SK-N-SH treated with all-trans-retinoic acid at 6 μM for 48 hours (cell line): ENCODE measurements at regions not wholly inside any gene's neighbourhood (a gene's known extent, or its start where the extent isn't known, plus 50 kb on each side); places are given as distances from the start of the nearest gene placed in this dataset.

Experiments
- ATAC-seq: fragments of 200-7000 bp; cut with Tn5 transposase; 3 replicates; pipeline ENCODE4 v1.9.1; 2020; ENCODE audit warnings: mild to moderate bottlenecking, moderate library complexity
- ARNTL ChIP-seq: fragments of 450-650 bp; formaldehyde crosslinking; IDR thresholded peaks from 2 replicates; pipeline ENCODE4 v1.5.0; 2020; ENCODE audit warnings: low read depth, mild to moderate bottlenecking, moderate library complexity, borderline replicate concordance
- BACH2 ChIP-seq: fragments of 250-450 bp; sonication (Bioruptor Pico); IDR thresholded peaks from 2 replicates; pipeline ENCODE4 v1.9.0; 2021; ENCODE audit warnings: mild to moderate bottlenecking, borderline replicate concordance
- CREB5 ChIP-seq: fragments of 250-450 bp; sonication (Bioruptor Pico); IDR thresholded peaks from 2 replicates; pipeline ENCODE4 v1.5.1; 2020; ENCODE audit warnings: low read depth, mild to moderate bottlenecking, moderate library complexity
- CSDC2 ChIP-seq: fragments of 250-450 bp; sonication (Bioruptor Pico); IDR thresholded peaks from 2 replicates; pipeline ENCODE4 v1.5.0; 2020; ENCODE audit warnings: mild to moderate bottlenecking, moderate library complexity
- CSRNP3 ChIP-seq: fragments of 250-450 bp; sonication (Bioruptor Pico); IDR thresholded peaks from 2 replicates; pipeline ENCODE4 v1.5.1; 2021; ENCODE audit warnings: mild to moderate bottlenecking, moderate library complexity
- ESRRG ChIP-seq: fragments of 250-450 bp; sonication (Bioruptor Pico); IDR thresholded peaks from 2 replicates; pipeline ENCODE4 v1.6.1; 2021; ENCODE audit warnings: mild to moderate bottlenecking
- GLIS3 ChIP-seq: fragments of 250-450 bp; sonication (Bioruptor Pico); IDR thresholded peaks from 2 replicates; pipeline ENCODE4 v1.5.0; 2020; ENCODE audit warnings: mild to moderate bottlenecking, moderate library complexity
- ISL1 ChIP-seq: fragments of 250-450 bp; sonication (Bioruptor Pico); IDR thresholded peaks from 2 replicates; pipeline ENCODE4 v2.1.2; 2022; ENCODE audit warnings: mild to moderate bottlenecking, moderate library complexity
- OSR1 ChIP-seq: fragments of 250-450 bp; sonication (Bioruptor Pico); IDR thresholded peaks from 2 replicates; pipeline ENCODE4 v1.8.0; 2022; ENCODE audit warnings: moderate library complexity, mild to moderate bottlenecking, inconsistent platforms
- PATZ1 ChIP-seq: fragments of 250-450 bp; sonication (Bioruptor Pico); IDR thresholded peaks from 2 replicates; pipeline ENCODE4 v1.8.0; 2020; ENCODE audit warnings: mild to moderate bottlenecking, moderate library complexity, borderline replicate concordance
- POU6F1 ChIP-seq: fragments of 250-450 bp; sonication (Bioruptor Pico); IDR thresholded peaks from 2 replicates; pipeline ENCODE4 v1.8.0; 2021; ENCODE audit warnings: low read depth, mild to moderate bottlenecking, moderate library complexity, borderline replicate concordance
- SNAI2 ChIP-seq: fragments of 250-450 bp; sonication (Bioruptor Pico); IDR thresholded peaks from 2 replicates; pipeline ENCODE4 v1.5.0; 2020; ENCODE audit warnings: mild to moderate bottlenecking, moderate library complexity
- TCF4 ChIP-seq: fragments of 250-450 bp; sonication (Bioruptor Pico); IDR thresholded peaks from 2 replicates; pipeline ENCODE4 v1.8.0; 2021; ENCODE audit warnings: mild to moderate bottlenecking, moderate library complexity, borderline replicate concordance
- TOX ChIP-seq: fragments of 250-450 bp; sonication (Bioruptor Pico); IDR thresholded peaks from 2 replicates; pipeline ENCODE4 v1.8.0; 2021; ENCODE audit warnings: mild to moderate bottlenecking, moderate library complexity, borderline replicate concordance
- TSHZ2 ChIP-seq: fragments of 250-450 bp; sonication (Bioruptor Pico); IDR thresholded peaks from 2 replicates; pipeline ENCODE4 v1.5.0; 2020; ENCODE audit warnings: mild to moderate bottlenecking, moderate library complexity
- ZC3H10 ChIP-seq: fragments of 250-450 bp; sonication (Bioruptor Pico); IDR thresholded peaks from 2 replicates; pipeline ENCODE4 v1.5.1; 2021; ENCODE audit warnings: mild to moderate bottlenecking, moderate library complexity
- ZFP30 ChIP-seq: fragments of 450-650 bp; formaldehyde crosslinking; IDR thresholded peaks from 2 replicates; pipeline ENCODE4 v1.5.0; 2022; ENCODE audit warnings: mild to moderate bottlenecking, moderate library complexity
- ZNF565 ChIP-seq: fragments of 450-650 bp; formaldehyde crosslinking; conservative IDR thresholded peaks from 2 replicates; pipeline ENCODE4 v1.5.0; 2020; ENCODE audit warnings: low read depth, mild to moderate bottlenecking, moderate library complexity
- ZNF70 ChIP-seq: fragments of 450-650 bp; formaldehyde crosslinking; IDR thresholded peaks from 2 replicates; pipeline ENCODE4 v1.5.0; 2020; ENCODE audit warnings: mild to moderate bottlenecking, moderate library complexity
- ZNF8 ChIP-seq: fragments of 450-650 bp; formaldehyde crosslinking; IDR thresholded peaks from 2 replicates; pipeline ENCODE4 v1.5.0; 2020; ENCODE audit warnings: mild to moderate bottlenecking, moderate library complexity

- TF ChIP-seq ZFP30, result no peak
- no peak for TF ChIP-seq ZC3H10
- TF ChIP-seq CSRNP3 (CRISPR knock-in tag), result no peak
- TF ChIP-seq ARNTL, result no peak
- no peak for TF ChIP-seq CREB5 (CRISPR knock-in tag)
- no peak for TF ChIP-seq ZNF565
- no peak for TF ChIP-seq TOX (CRISPR knock-in tag)
- TF ChIP-seq SNAI2, result no peak
- TF ChIP-seq BACH2 (CRISPR knock-in tag), result no peak
- no peak for TF ChIP-seq CSDC2
- no peak for TF ChIP-seq TCF4 (CRISPR knock-in tag)
- no peak for TF ChIP-seq ESRRG (CRISPR knock-in tag)
- no peak for TF ChIP-seq PATZ1
- TF ChIP-seq TSHZ2, result no peak
- TF ChIP-seq POU6F1 (CRISPR knock-in tag), result no peak
- no peak for ATAC-seq
Measured at GRCh38 chr1:192461684-192462083, 113.9 kb upstream of the RGS1 start.

GRCh38 chr1:192462616-192463015, 113.0 kb upstream of the RGS1 start:
- peak; percentile 92 for ATAC-seq
- TF ChIP-seq ZNF70 (CRISPR knock-in tag), result no peak
- TF ChIP-seq GLIS3 (CRISPR knock-in tag), result no peak
- TF ChIP-seq, all 23 proteins: peak for 0

GRCh38 chr1:192463661-192464060, 111.9 kb upstream of the RGS1 start:
- ATAC-seq, result peak; percentile 40; the same call in 1 of the 3 replicates
- no peak for TF ChIP-seq TSHZ2
- TF ChIP-seq ISL1 (CRISPR knock-in tag), result no peak
- TF ChIP-seq BACH2 (CRISPR knock-in tag), result no peak
- no peak for TF ChIP-seq ZNF70 (CRISPR knock-in tag)
- TF ChIP-seq OSR1 (CRISPR knock-in tag), result no peak
- no peak for TF ChIP-seq ZNF8
- TF ChIP-seq CSDC2, result no peak
- TF ChIP-seq PATZ1, result no peak
- TF ChIP-seq CSRNP3 (CRISPR knock-in tag), result no peak
- TF ChIP-seq ARNTL, result no peak
- TF ChIP-seq POU6F1 (CRISPR knock-in tag), result no peak
- no peak for TF ChIP-seq TCF4 (CRISPR knock-in tag)
